ENCODE measurements at regions not wholly inside any gene's neighbourhood (a gene's known extent, or its start where the extent isn't known, plus 50 kb on each side); places are given as distances from the start of the nearest gene placed in this dataset.

DNA sequence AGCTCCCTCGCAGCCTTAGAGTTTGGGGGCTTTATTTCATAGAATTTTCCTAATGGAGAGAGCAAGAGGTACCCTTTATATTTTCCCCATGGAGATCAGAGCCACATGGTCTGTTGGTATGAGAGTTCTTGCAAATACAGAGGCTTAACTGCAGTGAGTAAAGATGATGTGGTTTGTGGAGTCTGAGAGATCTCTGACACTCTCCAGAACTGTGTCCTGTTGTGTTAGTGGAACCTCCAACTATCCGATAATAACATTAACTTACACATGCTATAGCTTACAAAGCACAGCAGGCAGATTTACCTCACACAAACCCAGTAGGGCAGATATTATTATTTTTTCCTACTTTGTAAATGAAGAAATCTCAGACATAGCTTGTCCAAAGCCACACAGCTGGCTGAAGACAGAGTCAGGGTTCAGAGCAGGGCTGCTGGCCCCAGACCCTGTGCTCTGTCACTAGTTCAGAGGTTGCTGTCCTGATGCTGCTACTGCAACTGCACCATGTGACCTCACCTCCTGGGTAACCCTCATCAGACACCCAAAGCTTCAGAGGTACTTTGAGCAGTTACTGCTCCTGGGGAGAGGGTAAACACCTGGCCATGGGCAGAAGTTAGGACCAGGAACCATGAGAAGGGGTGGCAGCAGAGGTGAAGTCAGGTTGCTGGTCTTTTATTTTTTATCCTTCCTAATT lies 384.8 kb upstream of the PROX1 start:
- peaks cover 0 to 4% of the 10 kb centered on the region in 2 experiments for H3K9me3 ChIP-seq (ENCODE audit: control insufficient read depth in 1 of 2, insufficient read depth in 1 of 2, low read length in 2 of 2)
- intact Hi-C loops (cut with DNase I, micrococcal nuclease) = no loop called here
- H3K4me1 ChIP-seq (ENCODE audit: insufficient read depth, low read length) = no peaks in the 10 kb centered on the region
- TF ChIP-seq CTCF (IDR thresholded peaks at IDR 0.05) = no peak
- H3K36me3 ChIP-seq (ENCODE audit: insufficient read depth, low read length) = no peaks in the 10 kb centered on the region
- Mint-ChIP-seq H3K27ac (no peak overlapping the region), H3K9me3 (no peaks in the 10 kb centered on the region), H3K4me1 (ENCODE audit: low read depth) (no peaks in the 10 kb centered on the region), H3K27me3 (peaks cover 27% of the 10 kb centered on the region), H3K36me3 (ENCODE audit: low read depth) (no peaks in the 10 kb centered on the region), H3K4me3 (no peak overlapping the region)
- H3K4me3 ChIP-seq (ENCODE audit: low read length) = no peak overlapping the region
- no peak overlapping the region for H3K27ac ChIP-seq (ENCODE audit: low read depth in 1 of 2, low read length in 2 of 2)
- DNase-seq (no peak), ATAC-seq (ENCODE audit: poor library complexity) (no peak)
- no peaks in the 10 kb centered on the region for H3K27me3 ChIP-seq (ENCODE audit: control insufficient read depth in 1 of 2, insufficient read depth in 2 of 2, low read length in 2 of 2)
- POLR2A ChIA-PET = no interaction called here
- CTCF ChIA-PET = no interaction called here

- intact Hi-C loops (cut with DNase I, micrococcal nuclease) = no loop called here
- Mint-ChIP-seq H3K36me3 (ENCODE audit: low read depth) (no peaks in the 10 kb centered on the region), H3K9me3 (no peaks in the 10 kb centered on the region), H3K4me1 (ENCODE audit: low read depth) (no peaks in the 10 kb centered on the region), H3K27me3 (peaks cover 27% of the 10 kb centered on the region), H3K4me3 (no peak overlapping the region), H3K27ac (no peak overlapping the region)
- DNase-seq = no peak
- no peak for ATAC-seq (ENCODE audit: poor library complexity)
- H3K4me1 ChIP-seq (ENCODE audit: insufficient read depth, low read length) = no peaks in the 10 kb centered on the region
- no peak overlapping the region for H3K4me3 ChIP-seq (ENCODE audit: low read length)
- TF ChIP-seq CTCF (IDR thresholded peaks at IDR 0.05) = no peak
- no peak overlapping the region for H3K27ac ChIP-seq (ENCODE audit: low read depth in 1 of 2, low read length in 2 of 2)
- no peaks in the 10 kb centered on the region for H3K27me3 ChIP-seq (ENCODE audit: control insufficient read depth in 1 of 2, insufficient read depth in 2 of 2, low read length in 2 of 2)
- ChIA-PET POLR2A (no interaction called here), CTCF (no interaction called here)
- no peaks in the 10 kb centered on the region for H3K36me3 ChIP-seq (ENCODE audit: insufficient read depth, low read length)
- peaks cover 0 to 4% of the 10 kb centered on the region in 2 experiments for H3K9me3 ChIP-seq (ENCODE audit: control insufficient read depth in 1 of 2, insufficient read depth in 1 of 2, low read length in 2 of 2)
These were observed 383.3 kb upstream of the PROX1 start for GRCh38 chr1:213604477-213604876.

- Mint-ChIP-seq H3K36me3 (ENCODE audit: low read depth) (no peaks in the 10 kb centered on the region), H3K4me1 (ENCODE audit: low read depth) (no peaks in the 10 kb centered on the region), H3K27me3 (peaks cover 27% of the 10 kb centered on the region), H3K9me3 (no peaks in the 10 kb centered on the region), H3K4me3 (no peak overlapping the region), H3K27ac (no peak overlapping the region)
- H3K27me3 ChIP-seq (ENCODE audit: control insufficient read depth in 1 of 2, insufficient read depth in 2 of 2, low read length in 2 of 2) = no peaks in the 10 kb centered on the region
- ChIA-PET POLR2A (no interaction called here), CTCF (no interaction called here)
- TF ChIP-seq CTCF (IDR thresholded peaks at IDR 0.05) = no peak
- intact Hi-C loops (cut with DNase I, micrococcal nuclease) = no loop called here
- no peak overlapping the region for H3K4me3 ChIP-seq (ENCODE audit: low read length)
- no peaks in the 10 kb centered on the region for H3K36me3 ChIP-seq (ENCODE audit: insufficient read depth, low read length)
- no peak for ATAC-seq (ENCODE audit: poor library complexity)
- H3K4me1 ChIP-seq (ENCODE audit: insufficient read depth, low read length) = no peaks in the 10 kb centered on the region
- DNase-seq = no peak
- peaks cover 0 to 4% of the 10 kb centered on the region in 2 experiments for H3K9me3 ChIP-seq (ENCODE audit: control insufficient read depth in 1 of 2, insufficient read depth in 1 of 2, low read length in 2 of 2)
- no peak overlapping the region for H3K27ac ChIP-seq (ENCODE audit: low read depth in 1 of 2, low read length in 2 of 2)
These were observed 382.0 kb upstream of the PROX1 start for GRCh38 chr1:213605732-213606131.

All from CD4-positive, alpha-beta T cell (primary cell).